OCI-LY1 (cell line): ENCODE measurements at regions not wholly inside any gene's neighbourhood (a gene's known extent, or its start where the extent isn't known, plus 50 kb on each side); places are given as distances from the start of the nearest gene placed in this dataset.

ENCODE experiments used
- H2AFZ ChIP-seq: fragments of 200-600 bp; sonication (generic), shearing (Covaris generic); 2 replicates; pipeline ENCODE4 v1.6.0; 2014; ENCODE audit warnings: antibody characterized with exemption, mild to moderate bottlenecking, low read length
- H3F3A ChIP-seq: fragments of 200-600 bp; sonication (generic), shearing (Covaris generic); 2 replicates; pipeline ENCODE4 v1.6.0; 2014; ENCODE audit warnings: mild to moderate bottlenecking, antibody characterized with exemption, low read length, moderate library complexity; ENCODE audit not compliant: insufficient read depth
- H3K27ac ChIP-seq: fragments of 200-600 bp; sonication (generic); 2 replicates; pipeline ENCODE4 v1.5.1; 2014; ENCODE audit warnings: low read length, mixed run types, mild to moderate bottlenecking, low read depth; ENCODE audit not compliant: poor library complexity, severe bottlenecking
- H3K27me3 ChIP-seq: fragments of 200-600 bp; sonication (generic); 2 replicates; pipeline ENCODE4 v1.6.0; 2014; ENCODE audit warnings: antibody characterized with exemption, mild to moderate bottlenecking, low read length, moderate library complexity; ENCODE audit not compliant: insufficient read depth
- H3K36me3 ChIP-seq: fragments of 200-600 bp; sonication (generic); 2 replicates; pipeline ENCODE4 v1.6.1; 2014; ENCODE audit warnings: mild to moderate bottlenecking, antibody characterized with exemption, low read length, moderate library complexity, mixed read lengths; ENCODE audit not compliant: insufficient read depth
- H3K4me1 ChIP-seq: fragments of 200-600 bp; sonication (generic); 2 replicates; pipeline ENCODE4 v1.5.1; 2014; ENCODE audit warnings: mild to moderate bottlenecking, low read length, moderate library complexity; ENCODE audit not compliant: insufficient read depth, severe bottlenecking
- H3K4me2 ChIP-seq: fragments of 200-600 bp; sonication (generic), shearing (Covaris generic); 2 replicates; pipeline ENCODE4 v1.6.1; 2014; ENCODE audit warnings: low read length
- H3K4me3 ChIP-seq: fragments of 200-600 bp; sonication (generic); 2 replicates; pipeline ENCODE4 v1.5.1; 2014; ENCODE audit warnings: low read length, low read depth, mild to moderate bottlenecking, mixed read lengths; ENCODE audit not compliant: poor library complexity, severe bottlenecking
- H3K79me2 ChIP-seq: fragments of 200-600 bp; shearing (Covaris generic); 2 replicates; pipeline ENCODE4 v1.6.1; 2016; ENCODE audit warnings: mixed run types, low read length, mixed read lengths; ENCODE audit not compliant: insufficient read depth
- H3K9ac ChIP-seq: fragments of 200-600 bp; sonication (generic), shearing (Covaris generic); 2 replicates; pipeline ENCODE4 v1.6.1; 2014; ENCODE audit warnings: mild to moderate bottlenecking, low read length, mixed read lengths
- H3K9me2 ChIP-seq: fragments of 200-600 bp; sonication (generic), shearing (Covaris generic); 2 replicates; pipeline ENCODE4 v1.6.1; 2014; ENCODE audit warnings: low read depth, mild to moderate bottlenecking, low read length, mixed read lengths
- H3K9me3 ChIP-seq: fragments of 200-600 bp; shearing (Covaris generic); 2 replicates; pipeline ENCODE4 v1.6.1; 2014; ENCODE audit warnings: low read length, mixed read lengths
- H4K20me1 ChIP-seq: fragments of 200-600 bp; sonication (generic), shearing (Covaris generic); 2 replicates; pipeline ENCODE4 v1.6.0; 2016; ENCODE audit warnings: mild to moderate bottlenecking, low read length; ENCODE audit not compliant: insufficient read depth
- CTCF ChIP-seq: fragments of 200-600 bp; sonication (generic), shearing (Covaris generic); IDR thresholded peaks from 2 replicates; pipeline ENCODE4 v1.5.1; 2017; ENCODE audit warnings: mild to moderate bottlenecking, antibody characterized with exemption, low read length, moderate library complexity, mixed read lengths
- EZH2 ChIP-seq: fragments of 200-600 bp; sonication (generic), shearing (Covaris generic); IDR thresholded peaks from 2 replicates; pipeline ENCODE4 v1.8.0; 2017; ENCODE audit warnings: borderline replicate concordance, mixed run types, mild to moderate bottlenecking, antibody characterized with exemption, low read length, moderate library complexity, mixed read lengths

GRCh38 chr22:45104313-45104712, 59.4 kb upstream of the NUP50 start:
- Histone ChIP-seq H2AFZ (no peak overlapping the region), H4K20me1 (no peaks in the 10 kb centered on the region), H3K9me3 (no peaks in the 10 kb centered on the region), H3F3A (no peaks in the 10 kb centered on the region), H3K9ac (no peak overlapping the region), H3K9me2 (no peaks in the 10 kb centered on the region), H3K36me3 (no peaks in the 10 kb centered on the region), H3K27ac (no peak overlapping the region), H3K4me3 (no peak overlapping the region), H3K27me3 (peaks cover 3% of the 10 kb centered on the region; the same call in 1 of the 2 replicates), H3K4me1 (no peaks in the 10 kb centered on the region), H3K79me2 (no peaks in the 10 kb centered on the region), H3K4me2 (no peak overlapping the region)
- no peak for TF ChIP-seq EZH2
- TF ChIP-seq CTCF, result no peak

DNA sequence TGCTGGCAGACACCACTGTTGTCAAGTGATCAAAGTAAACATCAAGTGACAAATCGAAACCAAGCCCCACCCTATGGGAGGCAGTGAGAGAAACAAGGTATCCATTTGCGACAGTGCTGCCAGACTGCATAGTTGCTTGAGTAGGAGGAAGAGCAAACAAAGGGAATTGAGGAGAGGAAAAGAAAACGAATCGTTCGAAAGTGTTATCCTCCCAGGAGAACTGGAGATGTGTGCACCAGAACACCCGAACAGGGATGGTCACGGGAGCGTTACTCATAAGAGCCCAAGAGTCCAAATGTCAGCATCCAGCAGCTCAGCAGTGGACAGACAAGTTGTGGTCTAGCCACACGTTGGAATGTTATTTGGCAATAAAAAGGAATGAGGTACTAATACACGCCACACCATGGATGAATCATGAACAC, 58.4 kb upstream of the NUP50 start:
- Histone ChIP-seq H2AFZ (no peak overlapping the region), H3K79me2 (no peaks in the 10 kb centered on the region), H3K4me2 (no peak overlapping the region), H3K9me3 (no peaks in the 10 kb centered on the region), H3K27ac (no peak overlapping the region), H3K4me3 (no peak overlapping the region), H3K9me2 (no peaks in the 10 kb centered on the region), H3K4me1 (no peaks in the 10 kb centered on the region), H3K27me3 (peaks cover 3% of the 10 kb centered on the region; the same call in 1 of the 2 replicates), H3F3A (no peaks in the 10 kb centered on the region), H3K9ac (no peak overlapping the region), H4K20me1 (no peaks in the 10 kb centered on the region), H3K36me3 (no peaks in the 10 kb centered on the region)
- TF ChIP-seq EZH2, result no peak
- no peak for TF ChIP-seq CTCF

DNA sequence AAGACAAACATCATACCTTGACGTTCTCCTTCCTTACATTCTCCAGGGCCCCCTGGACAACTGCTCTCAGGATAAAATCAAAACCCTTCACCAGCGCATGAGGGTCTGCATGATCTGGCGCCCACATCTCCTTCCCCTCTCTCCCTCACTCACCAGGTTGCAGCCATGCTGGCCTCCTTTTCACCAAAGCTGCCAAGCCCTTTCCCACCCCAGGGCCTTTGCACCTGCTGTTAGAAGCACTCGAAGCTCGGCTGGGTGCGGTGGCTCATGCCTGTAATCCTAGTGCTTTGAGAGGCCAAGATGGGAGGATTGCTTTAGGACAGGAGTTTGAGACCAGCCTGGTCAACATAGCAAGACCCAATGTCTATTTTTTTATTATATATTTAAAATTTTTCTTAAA, 56.1 kb upstream of the NUP50 start:
- no peak for TF ChIP-seq EZH2
- no peak for TF ChIP-seq CTCF
- peaks cover 5% of the 10 kb centered on the region; the same call in 1 of the 2 replicates for H3K27me3 ChIP-seq
- no peaks in the 10 kb centered on the region for H3K79me2 ChIP-seq

More for the DNA sequence above, 56.1 kb upstream of the NUP50 start:
- H4K20me1 ChIP-seq, result no peaks in the 10 kb centered on the region
- H3K9ac ChIP-seq, result no peak overlapping the region
- no peaks in the 10 kb centered on the region for H3K4me1 ChIP-seq
- no peak overlapping the region for H3K27ac ChIP-seq
- no peaks in the 10 kb centered on the region for H3F3A ChIP-seq
- no peaks in the 10 kb centered on the region; the same call in 1 of the 2 replicates for H3K9me3 ChIP-seq
- no peaks in the 10 kb centered on the region for H3K9me2 ChIP-seq
- H2AFZ ChIP-seq, result no peak overlapping the region
- no peaks in the 10 kb centered on the region for H3K36me3 ChIP-seq
- no peak overlapping the region for H3K4me2 ChIP-seq
- no peak overlapping the region for H3K4me3 ChIP-seq
